GM12878 (cell line): ENCODE measurements at regions not wholly inside any gene's neighbourhood (a gene's known extent, or its start where the extent isn't known, plus 50 kb on each side); places are given as distances from the start of the nearest gene placed in this dataset.

ENCODE experiments used
- CTCF ChIP-seq, 3 experiments: IDR thresholded peaks in 2 of 3; conservative IDR thresholded peaks in 1 of 3; 2 replicates each; pipeline ENCODE4 v1.5.1; 2011; ENCODE audit warnings: low read depth in 3 of 3, low read length in 3 of 3, mild to moderate bottlenecking in 3 of 3, control low read depth in 2 of 3, moderate library complexity in 2 of 3, inconsistent platforms in 1 of 3, mixed read lengths in 1 of 3; ENCODE audit not compliant: control insufficient read depth in 2 of 3, insufficient read depth in 1 of 3; ENCODE audit errors: extremely low read depth in 1 of 3
- ELK1 ChIP-seq: IDR thresholded peaks from 2 replicates; pipeline ENCODE4 v1.6.1; 2012; ENCODE audit warnings: low read depth, low read length, improper control_type of control experiment
- EZH2 ChIP-seq: IDR thresholded peaks from 2 replicates; pipeline ENCODE4 v1.6.1; 2012; ENCODE audit warnings: low read depth, mild to moderate bottlenecking, control low read depth, inconsistent platforms, low read length, borderline replicate concordance; ENCODE audit not compliant: control insufficient read depth
- GABPA ChIP-seq: IDR thresholded peaks from 2 replicates; pipeline ENCODE4 v1.6.1; 2014; ENCODE audit warnings: antibody characterized with exemption, low read depth, mild to moderate bottlenecking, inconsistent platforms
- HDAC2 ChIP-seq: fragments of 200-600 bp; sonication (generic); IDR thresholded peaks from 2 replicates; pipeline ENCODE4 v1.6.1; 2017

- TF ChIP-seq GABPA (no peak), CTCF (IDR thresholded peaks at IDR 0.05 in 2 of 3, conservative IDR thresholded peaks at IDR 0.05 in 1 of 3; ENCODE audit: control insufficient read depth in 2 of 3, extremely low read depth in 1 of 3, insufficient read depth in 1 of 3, low read depth in 3 of 3, low read length in 3 of 3) (no peak), ELK1 (no peak), HDAC2 (no peak), EZH2 (no peak)
Observed at GRCh38 chr2:128770143-128771085, 451.7 kb upstream of the HS6ST1 start.
